NCI-H1105 treated with DMSO at 0.1 percent for 48 hours (cell line): ENCODE measurements at regions not wholly inside any gene's neighbourhood (a gene's known extent, or its start where the extent isn't known, plus 50 kb on each side); places are given as distances from the start of the nearest gene placed in this dataset.
A peak's percentile ranks its signal among the peaks of the same experiment; 100 is the strongest.

Experiments
- DNase-seq: peaks from one replicate; lab custom pipeline; 2025; lab: John Stamatoyannopoulos, UW

- DNase-seq = no peak
Observed at GRCh38 chr12:125434131-125434530, 368.9 kb downstream of the AACS start.

- no peak for DNase-seq
Observed at GRCh38 chr12:125434936-125435443, 369.8 kb downstream of the AACS start.

- no peak for DNase-seq
Observed at GRCh38 chr12:125435871-125436270, 370.6 kb downstream of the AACS start.

GRCh38 chr12:125436686-125437085, 371.5 kb downstream of the AACS start:
- no peak for DNase-seq

GRCh38 chr12:125440399-125440798, 375.2 kb downstream of the AACS start:
- DNase-seq = no peak

GRCh38 chr12:125443341-125443740, 378.1 kb downstream of the AACS start:
- no peak for DNase-seq

- no peak for DNase-seq
Observed at GRCh38 chr12:125451408-125451807, 386.2 kb downstream of the AACS start.

- peak; percentile 17 for DNase-seq
Observed at GRCh38 chr12:125453751-125454150, 388.5 kb downstream of the AACS start.

- DNase-seq = no peak
Observed at GRCh38 chr12:125454291-125454690, 389.1 kb downstream of the AACS start.

GRCh38 chr12:125454786-125455480, 389.7 kb downstream of the AACS start:
- DNase-seq = no peak

GRCh38 chr12:125455556-125455955, 390.3 kb downstream of the AACS start:
- no peak for DNase-seq

GRCh38 chr12:125458552-125459268, 393.5 kb downstream of the AACS start:
- DNase-seq = no peak

- DNase-seq = no peak
Observed at GRCh38 chr12:125461831-125462230, 396.6 kb downstream of the AACS start.

GRCh38 chr12:125463386-125463785, 398.2 kb downstream of the AACS start:
- DNase-seq = no peak

- no peak for DNase-seq
Observed at GRCh38 chr12:125467363-125467762, 402.1 kb downstream of the AACS start.

- no peak for DNase-seq
Observed at GRCh38 chr12:125469683-125470082, 404.4 kb downstream of the AACS start.

GRCh38 chr12:125470838-125471783, 405.9 kb downstream of the AACS start:
- DNase-seq = no peak

- no peak for DNase-seq
Observed at GRCh38 chr12:125473501-125473900, 408.3 kb downstream of the AACS start.

GRCh38 chr12:125487336-125487735, 422.1 kb downstream of the AACS start:
- DNase-seq = no peak

GRCh38 chr12:125491553-125491952, 426.3 kb downstream of the AACS start:
- DNase-seq = no peak

- no peak for DNase-seq
Observed at GRCh38 chr12:125492354-125493270, 427.4 kb downstream of the AACS start.
